OCI-LY3 (cell line): ENCODE measurements at regions not wholly inside any gene's neighbourhood (a gene's known extent, or its start where the extent isn't known, plus 50 kb on each side); places are given as distances from the start of the nearest gene placed in this dataset.

Experiments
- CTCF ChIP-seq: fragments of 200-600, 300-600 bp; sonication (generic); IDR thresholded peaks from 2 replicates; pipeline ENCODE4 v1.5.1; 2014; ENCODE audit warnings: antibody characterized with exemption, low read length, low read depth
- EZH2phosphoT487 ChIP-seq: fragments of 200-600 bp; shearing (Covaris generic); IDR thresholded peaks from 2 replicates; pipeline ENCODE4 v1.6.1; 2018; ENCODE audit warnings: antibody characterized with exemption, mixed run types, low read depth

- no peak for TF ChIP-seq CTCF
- TF ChIP-seq EZH2phosphoT487: no peak
Observed at GRCh38 chr5:174309131-174309795, 263.8 kb downstream of the NSG2 start.
